AG09309 (cell line): ENCODE measurements at regions not wholly inside any gene's neighbourhood (a gene's known extent, or its start where the extent isn't known, plus 50 kb on each side); places are given as distances from the start of the nearest gene placed in this dataset.
"Not testable (repeated sequence)": the region's sequence is repeated elsewhere in the genome, so short reads cannot be mapped to it uniquely, and the experiment has no call there.

Experiments used
- DNase-seq: peaks from one replicate; pipeline ENCODE4 v3.0.0-alpha.2; 2010; ENCODE audit warnings: low read depth
- H3K4me3 ChIP-seq: 2 replicates; pipeline ENCODE4 v1.5.1; 2011; ENCODE audit warnings: mild to moderate bottlenecking, low read depth, low read length, moderate library complexity; ENCODE audit not compliant: control insufficient read depth
- TF ChIP-seq, protein P1 (sequence below): IDR thresholded peaks from 2 replicates; pipeline ENCODE4 v1.5.1; 2011; ENCODE audit warnings: mild to moderate bottlenecking, low read depth, low read length, inconsistent platforms; ENCODE audit not compliant: insufficient read depth, control insufficient read depth; ENCODE audit errors: missing control alignments

GRCh38 chr10:38315090-38315805 is 221.1 kb downstream of the ZNF37A start:
- not testable (repeated sequence) for DNase-seq, H3K4me3 ChIP-seq

DNA sequence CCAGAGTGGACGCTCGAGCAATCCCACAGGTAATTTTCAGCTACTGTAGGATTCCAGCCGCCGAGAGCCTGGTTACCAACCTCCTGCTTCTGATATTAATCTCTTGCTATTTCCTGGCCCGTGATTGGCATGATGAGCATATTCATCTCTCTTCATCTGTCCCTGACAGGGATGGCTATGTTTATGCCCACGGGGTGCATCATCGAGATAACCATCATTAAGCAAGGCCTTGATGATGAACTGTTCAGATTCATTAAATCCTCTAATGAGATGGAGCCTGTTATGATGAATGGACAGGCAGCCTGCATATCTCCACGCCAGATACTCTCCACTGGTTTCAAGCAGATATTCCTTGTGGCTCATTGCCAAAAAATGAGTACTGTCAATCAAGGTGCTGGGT is 227.3 kb downstream of the ZNF37A start:
- not testable (repeated sequence) for H3K4me3 ChIP-seq, DNase-seq

DNA sequence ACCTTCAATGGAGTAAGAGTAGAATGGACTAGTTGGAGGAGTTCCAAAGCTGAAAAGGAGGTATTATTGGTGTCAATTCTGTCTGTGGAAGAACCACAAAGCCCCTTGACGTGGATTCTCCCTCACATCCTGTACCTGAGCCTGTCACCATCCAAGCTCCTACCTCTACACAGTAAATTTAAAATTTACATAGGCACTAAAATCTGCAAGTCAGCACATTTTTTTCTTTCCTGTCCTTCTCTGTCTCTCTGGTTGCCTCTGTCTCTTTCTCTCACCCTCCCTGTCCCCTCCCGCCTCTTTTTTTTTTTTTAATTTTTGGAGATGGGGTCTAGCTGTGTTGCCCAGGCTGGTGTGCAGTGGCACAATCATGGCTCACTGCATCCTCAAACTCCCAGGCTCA is 236.2 kb downstream of the ZNF37A start:
- H3K4me3 ChIP-seq, DNase-seq: not testable (repeated sequence)

- not testable (repeated sequence) for H3K4me3 ChIP-seq, DNase-seq
Observed at GRCh38 chr10:38331106-38331505, 237.0 kb downstream of the ZNF37A start.

- H3K4me3 ChIP-seq, DNase-seq: not testable (repeated sequence)
Observed at GRCh38 chr10:38333699-38334098, 239.6 kb downstream of the ZNF37A start.

- not testable (repeated sequence) for H3K4me3 ChIP-seq, DNase-seq
Observed at GRCh38 chr10:38350645-38351044, 256.5 kb downstream of the ZNF37A start.

DNA sequence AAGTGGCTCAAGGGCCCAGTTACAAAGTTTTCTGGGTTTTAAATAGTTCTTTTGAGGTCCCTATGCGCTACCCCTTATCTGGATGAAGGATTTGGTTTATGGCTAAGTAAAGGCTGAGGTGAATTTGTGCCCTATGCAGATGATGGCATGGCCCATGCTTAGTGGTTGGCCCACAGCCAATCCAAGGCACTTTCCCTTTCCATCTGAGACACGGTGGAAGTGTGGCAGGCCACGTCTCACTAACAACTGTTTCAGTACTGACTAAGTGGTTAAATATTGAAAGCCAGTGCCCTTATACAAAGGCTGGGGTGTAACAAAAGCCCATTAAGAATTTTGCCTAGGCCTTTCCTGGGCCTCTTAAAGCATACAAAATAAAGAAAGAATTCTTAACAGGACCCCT is 260.3 kb downstream of the ZNF37A start:
- not testable (repeated sequence) for DNase-seq, H3K4me3 ChIP-seq

DNA sequence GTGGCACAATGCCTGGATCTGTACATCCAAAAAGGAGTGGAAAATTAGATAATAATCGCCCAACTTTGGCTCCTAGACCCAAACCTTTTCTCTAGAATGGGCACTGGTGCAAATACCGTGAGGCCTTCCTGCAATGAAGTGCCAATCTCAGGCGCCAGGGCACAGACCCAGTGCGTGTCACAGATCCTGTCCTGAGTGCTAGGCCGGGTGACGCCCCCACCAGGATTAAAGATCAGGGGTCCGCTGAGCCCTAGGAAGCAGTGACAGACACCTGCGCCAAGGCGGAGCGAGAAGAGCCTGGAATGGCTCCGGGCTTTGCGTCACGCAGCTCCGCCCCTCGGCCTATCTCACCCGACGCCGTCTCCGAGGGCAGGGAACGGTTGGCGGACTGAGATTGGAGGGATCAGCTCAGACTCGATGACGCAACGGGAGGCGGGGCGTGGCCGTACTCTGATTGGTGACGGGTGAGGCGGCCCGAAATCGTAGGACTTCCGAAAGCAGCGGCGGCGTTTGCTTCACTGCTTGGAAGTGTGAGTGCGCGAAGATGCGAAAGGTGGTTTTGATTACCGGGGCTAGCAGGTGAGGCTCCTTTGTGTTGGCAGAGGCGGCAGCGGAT is 261.9 kb downstream of the ZNF37A start:
- not testable (repeated sequence) for DNase-seq
- H3K4me3 ChIP-seq, result peak overlapping the region; percentile 50

GRCh38 chr10:38356527-38356926 is 262.4 kb downstream of the ZNF37A start:
- DNase-seq, result not testable (repeated sequence)

GRCh38 chr10:38362514-38362913 is 268.4 kb downstream of the ZNF37A start:
- DNase-seq, H3K4me3 ChIP-seq: not testable (repeated sequence)

More at GRCh38 chr10:38356527-38356926, 262.4 kb downstream of the ZNF37A start:
- H3K4me3 ChIP-seq, result peak overlapping the region; percentile 45

- H3K4me3 ChIP-seq, DNase-seq: not testable (repeated sequence)
Observed at GRCh38 chr10:38364073-38364472, 269.9 kb downstream of the ZNF37A start.

GRCh38 chr10:38365917-38366316 is 271.8 kb downstream of the ZNF37A start:
- not testable (repeated sequence) for H3K4me3 ChIP-seq, DNase-seq
- TF ChIP-seq, protein P1, sequence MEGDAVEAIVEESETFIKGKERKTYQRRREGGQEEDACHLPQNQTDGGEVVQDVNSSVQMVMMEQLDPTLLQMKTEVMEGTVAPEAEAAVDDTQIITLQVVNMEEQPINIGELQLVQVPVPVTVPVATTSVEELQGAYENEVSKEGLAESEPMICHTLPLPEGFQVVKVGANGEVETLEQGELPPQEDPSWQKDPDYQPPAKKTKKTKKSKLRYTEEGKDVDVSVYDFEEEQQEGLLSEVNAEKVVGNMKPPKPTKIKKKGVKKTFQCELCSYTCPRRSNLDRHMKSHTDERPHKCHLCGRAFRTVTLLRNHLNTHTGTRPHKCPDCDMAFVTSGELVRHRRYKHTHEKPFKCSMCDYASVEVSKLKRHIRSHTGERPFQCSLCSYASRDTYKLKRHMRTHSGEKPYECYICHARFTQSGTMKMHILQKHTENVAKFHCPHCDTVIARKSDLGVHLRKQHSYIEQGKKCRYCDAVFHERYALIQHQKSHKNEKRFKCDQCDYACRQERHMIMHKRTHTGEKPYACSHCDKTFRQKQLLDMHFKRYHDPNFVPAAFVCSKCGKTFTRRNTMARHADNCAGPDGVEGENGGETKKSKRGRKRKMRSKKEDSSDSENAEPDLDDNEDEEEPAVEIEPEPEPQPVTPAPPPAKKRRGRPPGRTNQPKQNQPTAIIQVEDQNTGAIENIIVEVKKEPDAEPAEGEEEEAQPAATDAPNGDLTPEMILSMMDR, result peak; percentile 51

DNA sequence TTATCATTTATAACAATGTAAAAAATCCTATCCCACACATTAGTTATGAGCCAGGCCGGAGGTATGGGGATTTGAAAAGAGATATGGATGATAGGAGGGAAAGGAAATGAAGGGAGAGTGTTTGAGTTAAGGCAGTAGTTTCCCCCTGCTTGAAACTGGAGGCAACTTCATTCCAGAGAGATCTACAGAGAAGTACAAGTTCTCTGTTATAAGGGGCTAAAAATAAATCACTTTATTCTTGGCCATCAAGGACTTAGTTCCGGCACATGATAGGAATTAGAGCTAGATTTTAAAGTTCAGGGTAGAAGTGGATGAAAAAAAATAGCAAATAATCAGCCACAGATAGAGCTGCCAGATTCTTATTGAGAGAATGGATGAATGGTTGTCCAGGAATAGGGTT is 289.7 kb downstream of the ZNF37A start:
- DNase-seq, H3K4me3 ChIP-seq: not testable (repeated sequence)

- H3K4me3 ChIP-seq, DNase-seq: not testable (repeated sequence)
Observed at GRCh38 chr10:38386869-38387268, 292.7 kb downstream of the ZNF37A start.
